Heart left ventricle (tissue), 16 donors: ENCODE measurements at regions not wholly inside any gene's neighbourhood (a gene's known extent, or its start where the extent isn't known, plus 50 kb on each side); places are given as distances from the start of the nearest gene placed in this dataset.

Experiments
- ATAC-seq, 4 donors: fragments of 200-7000 bp; cut with Tn5 transposase; one replicate each; pipeline ENCODE4 v1.9.1; 2020 to 2022; ENCODE audit warnings: moderate library complexity in 4 of 4, mild to moderate bottlenecking in 3 of 4, moderate number of reproducible peaks in 1 of 4
- DNase-seq, 5 donors: peaks; one replicate each; pipeline ENCODE4 v3.0.0-alpha.2; 2020
- H3K27ac ChIP-seq, 12 donors: fragments of 200-600 bp; sonication (generic) in 4 of 12; one replicate each; pipeline versions ENCODE4 v1.5.0 to v1.8.0; 2016 to 2022; ENCODE audit warnings: mild to moderate bottlenecking in 2 of 12
- H3K27me3 ChIP-seq, 9 donors: fragments of 200-600 bp; sonication (generic) in 2 of 9; one replicate each; pipeline versions ENCODE4 v1.5.1 to v1.8.0; 2016 to 2022; ENCODE audit warnings: mild to moderate bottlenecking in 3 of 9
- H3K36me3 ChIP-seq, 9 donors: fragments of 200-600 bp; sonication (generic) in 2 of 9; one replicate each; pipeline versions ENCODE4 v1.5.0 to v1.8.0; 2018 to 2022; ENCODE audit warnings: mild to moderate bottlenecking in 2 of 9
- H3K4me1 ChIP-seq, 12 donors: fragments of 200-600 bp; sonication (generic) in 4 of 12; one replicate each; pipeline versions ENCODE4 v1.5.0 to v1.8.0; 2016 to 2022; ENCODE audit warnings: mild to moderate bottlenecking in 3 of 12
- H3K4me3 ChIP-seq, 12 donors: fragments of 200-600 bp; sonication (generic) in 4 of 12; one replicate each; pipeline versions ENCODE4 v1.5.0 to v1.8.0; 2017 to 2022; ENCODE audit warnings: mild to moderate bottlenecking in 9 of 12, moderate library complexity in 4 of 12
- H3K9me3 ChIP-seq, 12 donors: fragments of 200-600 bp; sonication (generic) in 4 of 12; one replicate each; pipeline versions ENCODE4 v1.5.0 to v1.8.0; 2016 to 2022; ENCODE audit warnings: mild to moderate bottlenecking in 1 of 12
- CTCF ChIP-seq, 12 donors: fragments of 200-600 bp; sonication (generic) in 4 of 12; IDR thresholded peaks; one replicate each; pipeline versions ENCODE4 v1.5.0 to v1.8.0; 2018 to 2022; ENCODE audit warnings: antibody characterized with exemption in 12 of 12, mild to moderate bottlenecking in 5 of 12
- POLR2A ChIP-seq, 2 donors: fragments of 450-650 bp; IDR thresholded peaks; one replicate each; pipeline ENCODE4 v1.6.1; 2017; ENCODE audit warnings: antibody characterized with exemption in 2 of 2, mild to moderate bottlenecking in 2 of 2, moderate library complexity in 2 of 2
- WGBS, 4 donors: extraction: QIAGEN DNeasy Blood & Tissue Kit in 2 of 4; methylation state at CpG; one replicate each; pipeline versions ENCODE4 v1.1.5 to v1.1.7; 2013 to 2018; 5-methylcytosine and 5-hydroxymethylcytosine counted together
- intact Hi-C, 10 donors: fragments of 100-400 bp; cut with DNase I; formaldehyde crosslinking; loops; one replicate each; pipeline versions ENCODE4 v1.11.1 to v1.14.2; 2022
- donor health status: ischemic (EF 13 %, LVEDD 7.1; RV severe dilation, severe dysfunction).
- donor health status: healthy with polysubstance abuse.
- donor health status: DM: no; HTN: yes; CAD: no.
- donor health status: DM: no; HTN: no; CAD: no.
- donor health status: ischemic (EF 25% LVEDD 6.9; RV normal size, moderate dysfunction).
- donor health status: ischemic (EF 25% LVEDD 5.7; RV mildly dilated, moderate dysfunction).
- donor health status: healthy.
- donor health status: DM: yes; HTN: yes; CAD: no.
- donor health status: ischemic (EF 35%, LVEDD 5.7; RV mildly dilated, moderate dysfunction).
- donor health status: nonischemic (EF 11% LVEDD 7.7; RV severe dilation, severe dysfunction).
- donor health status: DM: yes; HTN: yes; CAD: no.
- donor health status: PGD.
- donor health status: ischemic (EF 29% LVEDD 5.4; RV normal size, mild dysfunction).
- donor health status: nonischemic (EF 23%, LVEDD 6.1; RV moderate dilation, normal function).

DNA sequence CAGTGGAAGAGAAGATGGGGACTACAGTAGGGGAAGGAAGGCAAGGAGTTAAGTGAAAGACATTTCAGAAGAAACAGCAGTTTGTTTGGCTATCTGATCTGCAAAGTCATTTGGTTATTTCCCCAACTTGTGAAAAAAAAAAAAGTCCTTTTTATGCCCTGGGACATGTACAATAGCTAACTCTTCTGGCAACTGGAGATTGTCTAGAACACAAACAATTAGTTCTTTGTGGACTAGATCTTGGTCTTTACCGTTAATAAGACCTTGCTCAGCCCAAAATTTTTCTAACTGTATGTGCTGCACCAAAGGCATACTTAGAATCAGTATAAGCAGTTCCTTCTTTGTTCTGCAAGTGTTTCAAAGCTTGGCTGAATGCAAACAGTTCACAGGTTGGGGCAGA, 103.5 kb upstream of the NECTIN3 start:
- DNase-seq (no peak), ATAC-seq (no peak)
- Histone ChIP-seq H3K4me1 (no peaks in the 10 kb centered on the region), H3K9me3 (peaks cover 0 to 44% (median 3%) of the 10 kb centered on the region in 12 donors), H3K27ac (no peak overlapping the region), H3K4me3 (no peak overlapping the region), H3K27me3 (no peaks in the 10 kb centered on the region), H3K36me3 (no peaks in the 10 kb centered on the region)
- intact Hi-C loops: no loop called here
- 54 to 64% (median 60%) methylated on average over 1 of the region's 1 CpG for WGBS, 4 donors
- no peak for TF ChIP-seq CTCF (IDR thresholded peaks at IDR 0.05)
- TF ChIP-seq POLR2A (IDR thresholded peaks at IDR 0.05): no peak

DNA sequence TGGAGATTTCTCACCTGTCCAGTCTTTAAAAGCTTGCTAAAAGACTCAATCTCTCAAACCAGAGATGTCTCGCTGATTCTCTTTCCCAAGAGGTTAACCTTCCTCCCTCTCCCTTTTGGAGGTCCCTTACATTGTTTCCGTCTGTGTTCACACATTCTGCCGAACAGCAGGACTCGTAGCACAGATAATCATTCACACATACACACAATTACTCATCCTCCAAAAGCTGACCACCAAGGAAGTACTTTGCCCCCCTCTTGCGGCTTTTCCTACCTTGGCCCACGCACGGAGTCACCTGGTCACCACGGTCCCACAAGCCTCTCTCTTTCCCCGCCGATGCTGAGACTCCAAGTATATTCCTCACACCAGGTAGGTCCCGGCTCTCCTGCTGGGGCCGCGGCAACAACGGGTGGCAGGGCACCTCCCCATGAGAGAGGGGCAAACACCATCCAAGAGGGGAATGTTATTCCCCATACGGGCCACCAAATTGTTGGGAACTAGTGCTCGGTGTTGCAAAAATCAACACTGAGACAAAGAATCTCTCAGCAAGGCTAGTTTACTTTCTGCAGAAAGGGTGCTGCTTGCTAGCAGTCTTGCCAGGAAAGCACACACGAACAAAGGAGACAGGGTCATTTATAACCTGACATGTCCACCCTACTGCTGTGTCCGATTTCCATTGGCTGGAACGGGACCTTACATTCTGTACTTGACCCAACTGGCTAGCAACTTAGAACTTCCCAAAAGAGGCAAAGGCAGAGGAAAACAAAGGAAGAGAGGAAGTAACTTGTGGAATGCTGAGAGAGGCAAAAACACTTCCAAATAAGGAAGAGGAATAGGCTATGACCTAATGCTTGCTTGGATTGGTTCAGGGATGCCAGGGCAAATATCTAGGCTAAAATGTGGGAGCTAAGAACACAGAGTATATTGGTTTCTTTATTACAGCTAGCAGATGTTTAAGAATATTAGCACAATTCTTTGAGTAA, 102.1 kb upstream of the NECTIN3 start:
- ATAC-seq: no peak
- no peak for DNase-seq
- intact Hi-C loops: no loop called here
- Histone ChIP-seq H3K9me3 (peaks cover 0 to 37% (median 0%) of the 10 kb centered on the region in 12 donors), H3K4me3 (no peak overlapping the region), H3K4me1 (no peaks in the 10 kb centered on the region), H3K27me3 (no peaks in the 10 kb centered on the region), H3K36me3 (no peaks in the 10 kb centered on the region), H3K27ac (no peak overlapping the region)
- WGBS, 4 donors: 88 to 91% (median 90%) methylated on average over 19 of the region's 19 CpGs
- TF ChIP-seq CTCF (IDR thresholded peaks at IDR 0.05): no peak
- TF ChIP-seq POLR2A (IDR thresholded peaks at IDR 0.05): no peak

- DNase-seq (no peak), ATAC-seq (no peak)
- 89 to 94% (median 94%) methylated on average over 9 of the region's 9 CpGs for WGBS, 4 donors
- no peaks in the 10 kb centered on the region for H3K36me3 ChIP-seq
- TF ChIP-seq CTCF (IDR thresholded peaks at IDR 0.05) (no peak), POLR2A (IDR thresholded peaks at IDR 0.05) (no peak)
- no peak overlapping the region for H3K4me3 ChIP-seq
- intact Hi-C loops: no loop called here
- H3K4me1 ChIP-seq: no peaks in the 10 kb centered on the region
- peaks cover 0 to 26% (median 0%) of the 10 kb centered on the region in 12 donors for H3K9me3 ChIP-seq
- no peaks in the 10 kb centered on the region for H3K27me3 ChIP-seq
- H3K27ac ChIP-seq: no peak overlapping the region
These were observed 100.5 kb upstream of the NECTIN3 start for GRCh38 chr3:110971010-110971601.

GRCh38 chr3:110973263-110973895, 98.2 kb upstream of the NECTIN3 start:
- Histone ChIP-seq H3K4me3 (no peak overlapping the region), H3K27me3 (no peaks in the 10 kb centered on the region), H3K9me3 (peaks cover 0 to 26% (median 0%) of the 10 kb centered on the region in 12 donors), H3K27ac (no peak overlapping the region), H3K4me1 (no peaks in the 10 kb centered on the region), H3K36me3 (no peaks in the 10 kb centered on the region)
- no peak for ATAC-seq
- no peak for TF ChIP-seq CTCF (IDR thresholded peaks at IDR 0.05)
- TF ChIP-seq POLR2A (IDR thresholded peaks at IDR 0.05): no peak
- no peak for DNase-seq
- intact Hi-C loops: no loop called here
- 44 to 59% (median 57%) methylated on average over 2 of the region's 2 CpGs for WGBS, 4 donors
